ENCODE measurements at regions not wholly inside any gene's neighbourhood (a gene's known extent, or its start where the extent isn't known, plus 50 kb on each side); places are given as distances from the start of the nearest gene placed in this dataset.

DNA sequence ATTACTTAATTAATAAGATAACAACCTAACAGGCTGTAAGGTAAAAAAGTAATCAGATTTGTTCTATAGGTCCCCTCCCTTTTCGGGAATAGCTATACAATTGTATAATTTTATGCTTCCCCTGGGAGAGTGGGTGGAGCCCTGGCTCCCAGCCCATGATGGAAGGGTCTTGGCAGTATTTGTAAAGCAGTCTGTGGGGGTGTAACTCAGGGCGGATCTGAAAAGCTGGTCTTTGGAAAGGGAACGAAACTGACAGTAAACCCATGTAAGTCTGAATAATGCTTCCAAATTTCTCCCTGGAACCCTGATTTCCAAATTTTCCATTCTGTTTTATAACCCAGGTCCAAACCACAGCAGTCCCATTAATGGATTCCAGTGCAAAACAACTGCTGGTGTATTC is 110.4 kb downstream of the DAD1 start:
- TF ChIP-seq POLR2A (IDR thresholded peaks at IDR 0.05) = no peak
- TF ChIP-seq, protein P1, sequence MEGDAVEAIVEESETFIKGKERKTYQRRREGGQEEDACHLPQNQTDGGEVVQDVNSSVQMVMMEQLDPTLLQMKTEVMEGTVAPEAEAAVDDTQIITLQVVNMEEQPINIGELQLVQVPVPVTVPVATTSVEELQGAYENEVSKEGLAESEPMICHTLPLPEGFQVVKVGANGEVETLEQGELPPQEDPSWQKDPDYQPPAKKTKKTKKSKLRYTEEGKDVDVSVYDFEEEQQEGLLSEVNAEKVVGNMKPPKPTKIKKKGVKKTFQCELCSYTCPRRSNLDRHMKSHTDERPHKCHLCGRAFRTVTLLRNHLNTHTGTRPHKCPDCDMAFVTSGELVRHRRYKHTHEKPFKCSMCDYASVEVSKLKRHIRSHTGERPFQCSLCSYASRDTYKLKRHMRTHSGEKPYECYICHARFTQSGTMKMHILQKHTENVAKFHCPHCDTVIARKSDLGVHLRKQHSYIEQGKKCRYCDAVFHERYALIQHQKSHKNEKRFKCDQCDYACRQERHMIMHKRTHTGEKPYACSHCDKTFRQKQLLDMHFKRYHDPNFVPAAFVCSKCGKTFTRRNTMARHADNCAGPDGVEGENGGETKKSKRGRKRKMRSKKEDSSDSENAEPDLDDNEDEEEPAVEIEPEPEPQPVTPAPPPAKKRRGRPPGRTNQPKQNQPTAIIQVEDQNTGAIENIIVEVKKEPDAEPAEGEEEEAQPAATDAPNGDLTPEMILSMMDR (IDR thresholded peaks at IDR 0.05) = no peak
